Vagina (tissue), 2 donors: ENCODE measurements at regions not wholly inside any gene's neighbourhood (a gene's known extent, or its start where the extent isn't known, plus 50 kb on each side); places are given as distances from the start of the nearest gene placed in this dataset.

ENCODE experiments used
- DNase-seq, 2 donors: peaks; one replicate each; pipeline ENCODE4 v3.0.0-alpha.2; 2017; ENCODE audit errors: extremely low spot score in 2 of 2
- H3K27ac ChIP-seq: fragments of 200-600 bp; sonication (generic); one replicate; pipeline ENCODE4 v1.5.1; 2019
- H3K27me3 ChIP-seq: fragments of 200-600 bp; sonication (generic); one replicate; pipeline ENCODE4 v1.5.1; 2019
- H3K36me3 ChIP-seq, 2 donors: fragments of 200-600 bp; sonication (generic); one replicate each; pipeline ENCODE4 v1.5.1; 2017 to 2019
- H3K4me1 ChIP-seq: fragments of 200-600 bp; sonication (generic); one replicate; pipeline ENCODE4 v1.5.1; 2019
- H3K4me3 ChIP-seq, 2 donors: fragments of 200-600 bp; sonication (generic); 1 replicate in 1 of 2; 2 replicates in 1 of 2; pipeline ENCODE4 v1.5.1; 2016 to 2019
- H3K9me3 ChIP-seq: fragments of 200-600 bp; sonication (generic); one replicate; pipeline ENCODE4 v1.5.1; 2019
- POLR2A ChIP-seq, 2 donors: fragments of 450-650 bp; IDR thresholded peaks; one replicate each; pipeline ENCODE4 v1.6.1; 2017; ENCODE audit warnings: antibody characterized with exemption in 2 of 2, mild to moderate bottlenecking in 2 of 2, moderate library complexity in 2 of 2
- POLR2AphosphoS5 ChIP-seq, 2 donors: sonication (generic); formaldehyde crosslinking; IDR thresholded peaks; one replicate each; pipeline ENCODE4 v1.9.0; 2017; ENCODE audit warnings: antibody characterized with exemption in 2 of 2, mild to moderate bottlenecking in 2 of 2, low read depth in 1 of 2; ENCODE audit not compliant: insufficient read depth in 1 of 2
- intact Hi-C: fragments of 100-400 bp; cut with DNase I; formaldehyde crosslinking; loops from one replicate; pipeline ENCODE4 v1.15.1; 2023
- TF ChIP-seq, protein P1 (sequence below), 3 experiments: fragments of 450-650 bp in 2 of 3; fragments of 200-600 bp in 1 of 3; sonication (generic) in 1 of 3; IDR thresholded peaks; one replicate each; pipeline ENCODE4 v1.5.1; 2017 to 2019; ENCODE audit warnings: antibody characterized with exemption in 3 of 3, mild to moderate bottlenecking in 2 of 3, moderate library complexity in 2 of 3

DNA sequence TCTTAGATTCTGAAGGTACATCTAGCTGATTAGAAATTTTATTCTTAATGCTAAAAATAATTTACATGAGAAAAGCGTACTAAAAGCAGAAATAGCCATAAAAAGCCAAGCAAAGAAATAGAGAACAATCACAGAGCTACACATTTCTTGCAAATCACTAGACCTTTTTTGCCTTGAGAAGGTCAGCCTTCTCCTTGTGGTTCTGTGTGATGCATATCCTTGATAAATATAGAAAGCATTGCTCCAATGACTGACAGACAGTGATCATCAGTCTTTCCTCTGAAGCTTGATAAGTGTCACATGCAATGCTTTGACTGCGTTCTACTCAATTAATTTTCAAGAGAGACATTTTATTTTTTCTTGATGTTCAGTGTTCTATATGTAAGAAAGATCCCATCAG lies 226.9 kb downstream of the CEMIP2 start:
- H3K4me1 ChIP-seq, result no peaks in the 10 kb centered on the region
- no peak for DNase-seq
- H3K27ac ChIP-seq, result no peak overlapping the region
- H3K27me3 ChIP-seq, result no peaks in the 10 kb centered on the region
- intact Hi-C loops, result no loop called here
- H3K9me3 ChIP-seq, result no peaks in the 10 kb centered on the region
- no peak overlapping the region for H3K4me3 ChIP-seq
- no peaks in the 10 kb centered on the region for H3K36me3 ChIP-seq
- TF ChIP-seq POLR2AphosphoS5 (IDR thresholded peaks at IDR 0.05; ENCODE audit: insufficient read depth in 1 of 2, low read depth in 1 of 2), result no peak
- TF ChIP-seq, protein P1, sequence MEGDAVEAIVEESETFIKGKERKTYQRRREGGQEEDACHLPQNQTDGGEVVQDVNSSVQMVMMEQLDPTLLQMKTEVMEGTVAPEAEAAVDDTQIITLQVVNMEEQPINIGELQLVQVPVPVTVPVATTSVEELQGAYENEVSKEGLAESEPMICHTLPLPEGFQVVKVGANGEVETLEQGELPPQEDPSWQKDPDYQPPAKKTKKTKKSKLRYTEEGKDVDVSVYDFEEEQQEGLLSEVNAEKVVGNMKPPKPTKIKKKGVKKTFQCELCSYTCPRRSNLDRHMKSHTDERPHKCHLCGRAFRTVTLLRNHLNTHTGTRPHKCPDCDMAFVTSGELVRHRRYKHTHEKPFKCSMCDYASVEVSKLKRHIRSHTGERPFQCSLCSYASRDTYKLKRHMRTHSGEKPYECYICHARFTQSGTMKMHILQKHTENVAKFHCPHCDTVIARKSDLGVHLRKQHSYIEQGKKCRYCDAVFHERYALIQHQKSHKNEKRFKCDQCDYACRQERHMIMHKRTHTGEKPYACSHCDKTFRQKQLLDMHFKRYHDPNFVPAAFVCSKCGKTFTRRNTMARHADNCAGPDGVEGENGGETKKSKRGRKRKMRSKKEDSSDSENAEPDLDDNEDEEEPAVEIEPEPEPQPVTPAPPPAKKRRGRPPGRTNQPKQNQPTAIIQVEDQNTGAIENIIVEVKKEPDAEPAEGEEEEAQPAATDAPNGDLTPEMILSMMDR (IDR thresholded peaks at IDR 0.05), result no peak
- TF ChIP-seq POLR2A (IDR thresholded peaks at IDR 0.05), result no peak

DNA sequence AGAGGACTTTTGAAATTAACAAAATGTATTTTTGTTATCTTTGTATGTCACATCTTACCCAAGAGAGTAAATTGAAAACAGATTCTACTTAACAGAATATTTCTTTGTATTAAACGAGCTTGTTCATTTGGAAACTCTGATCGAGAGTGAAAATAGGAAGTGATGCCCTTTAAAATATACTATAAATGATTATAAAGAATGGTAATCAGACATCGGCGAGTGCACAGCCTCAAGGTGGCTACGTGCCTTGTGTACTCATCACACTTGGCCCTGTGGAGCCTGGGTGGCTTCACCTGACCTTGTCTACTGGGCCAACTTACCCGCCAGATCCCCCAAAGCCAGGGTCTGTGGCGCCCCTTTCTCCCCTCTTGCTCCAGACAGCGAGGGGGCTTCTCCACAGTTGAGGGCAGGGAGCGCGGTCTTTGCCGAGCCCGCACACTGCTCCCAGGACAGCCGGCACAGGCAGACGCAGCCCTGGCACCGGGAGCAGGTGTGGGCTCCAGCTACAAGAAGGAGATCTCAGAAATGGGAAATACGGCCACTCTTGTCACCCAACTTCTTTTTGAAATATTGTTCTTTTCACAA lies 243.2 kb downstream of the CEMIP2 start:
- Histone ChIP-seq H3K27me3 (no peaks in the 10 kb centered on the region), H3K36me3 (no peaks in the 10 kb centered on the region), H3K9me3 (no peaks in the 10 kb centered on the region), H3K27ac (no peak overlapping the region), H3K4me1 (no peaks in the 10 kb centered on the region), H3K4me3 (no peak overlapping the region)
- TF ChIP-seq POLR2AphosphoS5 (IDR thresholded peaks at IDR 0.05; ENCODE audit: insufficient read depth in 1 of 2, low read depth in 1 of 2) (no peak), POLR2A (IDR thresholded peaks at IDR 0.05) (no peak)
- TF ChIP-seq, protein P1 (IDR thresholded peaks at IDR 0.05), result no peak
- no peak for DNase-seq
- intact Hi-C loops, result no loop called here

DNA sequence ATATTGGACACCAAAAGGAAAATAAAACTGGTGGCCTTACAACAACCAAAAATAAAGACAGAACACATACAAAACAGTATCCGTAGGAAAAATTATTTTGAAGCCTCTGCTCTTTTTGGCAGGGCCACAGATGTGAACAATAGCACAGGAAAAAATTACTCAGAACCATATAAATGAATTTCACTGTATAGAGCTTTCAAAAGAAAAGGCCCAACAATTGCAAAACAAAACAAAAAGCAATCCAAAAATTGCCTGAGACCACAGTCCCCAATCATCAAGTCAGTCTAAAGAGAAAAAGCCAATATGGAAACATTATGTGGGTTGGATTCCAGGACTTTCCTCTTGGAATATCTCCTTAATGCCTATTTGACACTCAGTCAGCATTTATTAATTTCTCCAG lies 243.8 kb downstream of the CEMIP2 start:
- H3K27me3 ChIP-seq, result no peaks in the 10 kb centered on the region
- TF ChIP-seq POLR2AphosphoS5 (IDR thresholded peaks at IDR 0.05; ENCODE audit: insufficient read depth in 1 of 2, low read depth in 1 of 2), result no peak
- TF ChIP-seq, protein P1 (IDR thresholded peaks at IDR 0.05), result no peak
- TF ChIP-seq POLR2A (IDR thresholded peaks at IDR 0.05), result no peak
- H3K27ac ChIP-seq, result no peak overlapping the region
- intact Hi-C loops, result no loop called here
- DNase-seq, result no peak
- H3K9me3 ChIP-seq, result no peaks in the 10 kb centered on the region
- H3K4me1 ChIP-seq, result no peaks in the 10 kb centered on the region
- no peaks in the 10 kb centered on the region for H3K36me3 ChIP-seq
- no peak overlapping the region for H3K4me3 ChIP-seq

DNA sequence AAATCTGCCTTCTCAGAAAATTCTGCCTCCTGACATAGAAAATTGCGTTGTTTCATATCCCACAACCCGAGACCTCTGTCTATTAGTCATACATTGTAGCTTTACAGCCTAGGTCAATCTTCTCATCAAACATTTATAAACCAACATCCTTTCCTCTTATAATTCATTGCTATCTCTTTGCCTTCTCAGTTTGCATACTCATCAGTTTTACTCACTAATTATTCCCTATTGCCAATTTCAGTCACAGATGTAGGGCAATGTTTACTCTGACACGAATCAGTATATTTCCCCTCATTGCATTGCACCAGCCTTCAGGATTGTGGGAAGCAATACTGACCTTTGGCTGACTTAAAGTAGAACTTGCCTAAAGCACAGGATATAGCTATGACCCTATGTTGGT lies 247.2 kb downstream of the CEMIP2 start:
- no peaks in the 10 kb centered on the region for H3K27me3 ChIP-seq
- TF ChIP-seq, protein P1 (IDR thresholded peaks at IDR 0.05), result no peak
- no peak for TF ChIP-seq POLR2A (IDR thresholded peaks at IDR 0.05)
- no peak for TF ChIP-seq POLR2AphosphoS5 (IDR thresholded peaks at IDR 0.05; ENCODE audit: insufficient read depth in 1 of 2, low read depth in 1 of 2)

DNA sequence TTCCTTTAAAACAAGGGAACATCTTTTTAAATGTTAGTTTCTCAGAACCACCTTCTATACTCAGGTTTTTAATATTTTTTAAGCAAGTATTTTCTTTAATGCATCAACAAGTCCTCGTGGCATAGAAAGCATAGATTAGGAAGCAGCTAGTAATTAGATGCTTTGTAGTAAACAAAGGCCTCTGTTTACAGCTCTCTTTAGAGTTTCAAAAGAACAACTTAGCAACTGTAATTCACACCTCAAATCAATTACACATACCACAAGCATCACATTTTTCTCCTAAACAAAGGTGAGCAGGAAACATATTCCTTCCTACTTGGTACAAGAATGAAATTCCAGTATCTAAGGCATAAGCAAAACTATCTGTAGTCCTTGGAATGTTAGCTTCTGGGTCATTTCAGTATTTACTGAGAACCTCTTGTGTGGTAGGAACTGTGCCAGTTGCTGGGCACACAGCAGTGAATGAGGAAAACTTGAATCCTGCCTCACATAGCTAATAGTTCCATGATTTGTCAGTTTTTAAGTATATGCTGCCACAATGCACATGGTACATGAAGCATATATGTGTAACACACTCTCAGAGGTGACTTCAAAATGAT lies 249.1 kb downstream of the CEMIP2 start:
- Histone ChIP-seq H3K27ac (no peak overlapping the region), H3K27me3 (no peaks in the 10 kb centered on the region), H3K9me3 (no peaks in the 10 kb centered on the region), H3K36me3 (no peaks in the 10 kb centered on the region), H3K4me3 (no peak overlapping the region), H3K4me1 (peaks cover 21% of the 10 kb centered on the region)
- no peak for TF ChIP-seq POLR2A (IDR thresholded peaks at IDR 0.05)
- TF ChIP-seq POLR2AphosphoS5 (IDR thresholded peaks at IDR 0.05; ENCODE audit: insufficient read depth in 1 of 2, low read depth in 1 of 2), result no peak
- TF ChIP-seq, protein P1 (IDR thresholded peaks at IDR 0.05), result no peak
- no peak for DNase-seq
- intact Hi-C loops, result no loop called here

More for the DNA sequence above, 247.2 kb downstream of the CEMIP2 start:
- intact Hi-C loops, result no loop called here
- H3K4me1 ChIP-seq, result peaks cover 17% of the 10 kb centered on the region
- H3K4me3 ChIP-seq, result no peak overlapping the region
- H3K36me3 ChIP-seq, result no peaks in the 10 kb centered on the region
- H3K27ac ChIP-seq, result no peak overlapping the region
- no peak for DNase-seq
- H3K9me3 ChIP-seq, result no peaks in the 10 kb centered on the region
